ENCODE measurements at regions not wholly inside any gene's neighbourhood (a gene's known extent, or its start where the extent isn't known, plus 50 kb on each side); places are given as distances from the start of the nearest gene placed in this dataset.

- TF ChIP-seq PATZ1 (CRISPR knock-in tag; IDR thresholded peaks at IDR 0.05; ENCODE audit: borderline replicate concordance) (no peak), TCF4 (CRISPR knock-in tag; IDR thresholded peaks at IDR 0.05; ENCODE audit: borderline replicate concordance) (no peak), ZC3H10 (CRISPR knock-in tag; IDR thresholded peaks at IDR 0.05) (no peak), CSDC2 (CRISPR knock-in tag; IDR thresholded peaks at IDR 0.05) (no peak), GLIS3 (CRISPR knock-in tag; IDR thresholded peaks at IDR 0.05) (no peak), CREB5 (CRISPR knock-in tag; IDR thresholded peaks at IDR 0.05; ENCODE audit: low read depth) (no peak), OSR1 (CRISPR knock-in tag; IDR thresholded peaks at IDR 0.05) (no peak), ZNF565 (CRISPR knock-in tag; conservative IDR thresholded peaks at IDR 0.05; ENCODE audit: low read depth) (no peak), BACH2 (CRISPR knock-in tag; IDR thresholded peaks at IDR 0.05; ENCODE audit: borderline replicate concordance) (no peak), ZFP3 (CRISPR knock-in tag; IDR thresholded peaks at IDR 0.05) (no peak), POU6F1 (CRISPR knock-in tag; IDR thresholded peaks at IDR 0.05; ENCODE audit: borderline replicate concordance, low read depth) (no peak), CSRNP3 (CRISPR knock-in tag; IDR thresholded peaks at IDR 0.05) (no peak), ZNF70 (CRISPR knock-in tag; IDR thresholded peaks at IDR 0.05) (no peak), ESRRG (CRISPR knock-in tag; IDR thresholded peaks at IDR 0.05) (no peak)
Observed at GRCh38 chr1:34685225-34685624, 69.6 kb upstream of the GJB5 start.
